Pancreas (tissue), 10 donors: ENCODE measurements at regions not wholly inside any gene's neighbourhood (a gene's known extent, or its start where the extent isn't known, plus 50 kb on each side); places are given as distances from the start of the nearest gene placed in this dataset.

Experiments
- ATAC-seq, 4 donors: fragments of 200-7000 bp; cut with Tn5 transposase; one replicate each; pipeline versions ENCODE4 v1.8.0 to v1.9.1; 2020; ENCODE audit warnings: mild to moderate bottlenecking in 4 of 4, moderate library complexity in 4 of 4
- DNase-seq, 6 donors: peaks; one replicate each; pipeline ENCODE4 v3.0.0-alpha.2; 2020
- FAIRE-seq: peaks from 2 replicates; lab custom pipeline; 2012; peaks lifted over from hg19 to GRCh38; lab: Jason Lieb, UNC
- H3K27ac ChIP-seq, 4 donors: fragments of 200-600 bp; sonication (generic); 1 replicate in 3 of 4; 2 replicates in 1 of 4; pipeline versions ENCODE4 v1.5.0 to v1.8.0; 2020
- H3K27me3 ChIP-seq, 4 donors: fragments of 200-600 bp; one replicate each; pipeline ENCODE4 v1.8.0; 2021
- H3K36me3 ChIP-seq, 3 donors: fragments of 200-600 bp; sonication (generic) in 1 of 3; one replicate each; pipeline versions ENCODE4 v1.5.0 to v1.8.0; 2020 to 2021
- H3K4me1 ChIP-seq, 3 donors: fragments of 200-600 bp; one replicate each; pipeline ENCODE4 v1.8.0; 2021
- H3K4me3 ChIP-seq, 4 donors: fragments of 200-600 bp; sonication (generic) in 2 of 4; one replicate each; pipeline versions ENCODE4 v1.5.0 to v1.8.0; 2020 to 2021
- H3K9me3 ChIP-seq, 4 donors: fragments of 200-600 bp; one replicate each; pipeline ENCODE4 v1.8.0; 2021
- WGBS, 2 donors: extraction: QIAGEN DNeasy Blood & Tissue Kit; methylation state at CpG; one replicate each; pipeline ENCODE4 v1.1.7; 2013; 5-methylcytosine and 5-hydroxymethylcytosine counted together
- intact Hi-C, 3 donors: fragments of 100-400 bp; cut with DNase I; formaldehyde crosslinking; loops; one replicate each; pipeline versions ENCODE4 v1.11.1 to v1.14.2; 2022
- TF ChIP-seq, protein P1 (sequence below), 4 donors: fragments of 200-600 bp; sonication (generic) in 3 of 4; IDR thresholded peaks; one replicate each; pipeline versions ENCODE4 v1.5.0 to v1.8.0; 2021; ENCODE audit warnings: antibody characterized with exemption in 4 of 4
- donor health status: healthy with polysubstance abuse.
- donor health status: DM: no; HTN: no; CAD: no; lungs with moderate emphysema.
- donor health status: DM: no; HTN: no; CAD: no.
- donor health status: control.
- donor health status: control.
- donor health status: Bipolar disorder and iron deficiency.
- donor health status: DM: yes; HTN: yes; CAD: no.
- donor health status: DM: no; HTN: no; CAD: no.
- donor health status: DM: no; HTN: no; CAD: no.
- donor health status: DM: yes; HTN: yes; CAD: no.

DNA sequence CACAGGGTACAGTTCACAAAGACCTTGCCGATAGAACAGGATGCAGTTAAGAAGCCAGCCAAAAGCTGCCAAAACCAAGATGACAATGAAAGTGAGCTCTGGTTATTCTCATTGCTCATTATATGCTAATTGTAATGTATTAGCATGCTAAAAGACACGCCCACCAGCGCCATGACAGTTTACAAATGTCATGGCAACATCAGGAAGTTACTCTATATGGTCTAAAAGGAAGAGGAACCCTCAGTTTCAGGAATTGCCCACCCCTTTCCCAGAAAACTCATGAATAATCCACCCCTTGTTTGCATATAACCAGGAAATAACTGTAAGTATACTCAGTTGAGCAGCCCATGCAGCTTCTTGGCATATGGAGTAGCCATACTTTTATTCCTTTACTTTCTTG is 748.7 kb downstream of the QKI start:
- Histone ChIP-seq H3K27me3 (no peaks in the 10 kb centered on the region), H3K4me1 (no peaks in the 10 kb centered on the region), H3K9me3 (no peaks in the 10 kb centered on the region), H3K4me3 (no peak overlapping the region), H3K36me3 (no peaks in the 10 kb centered on the region), H3K27ac (no peak overlapping the region)
- ATAC-seq (no peak), DNase-seq (no peak), FAIRE-seq (no peak)
- 61 to 62% methylated on average over 3 of the region's 3 CpGs for WGBS, 2 donors
- intact Hi-C loops = no loop called here
- TF ChIP-seq, protein P1, sequence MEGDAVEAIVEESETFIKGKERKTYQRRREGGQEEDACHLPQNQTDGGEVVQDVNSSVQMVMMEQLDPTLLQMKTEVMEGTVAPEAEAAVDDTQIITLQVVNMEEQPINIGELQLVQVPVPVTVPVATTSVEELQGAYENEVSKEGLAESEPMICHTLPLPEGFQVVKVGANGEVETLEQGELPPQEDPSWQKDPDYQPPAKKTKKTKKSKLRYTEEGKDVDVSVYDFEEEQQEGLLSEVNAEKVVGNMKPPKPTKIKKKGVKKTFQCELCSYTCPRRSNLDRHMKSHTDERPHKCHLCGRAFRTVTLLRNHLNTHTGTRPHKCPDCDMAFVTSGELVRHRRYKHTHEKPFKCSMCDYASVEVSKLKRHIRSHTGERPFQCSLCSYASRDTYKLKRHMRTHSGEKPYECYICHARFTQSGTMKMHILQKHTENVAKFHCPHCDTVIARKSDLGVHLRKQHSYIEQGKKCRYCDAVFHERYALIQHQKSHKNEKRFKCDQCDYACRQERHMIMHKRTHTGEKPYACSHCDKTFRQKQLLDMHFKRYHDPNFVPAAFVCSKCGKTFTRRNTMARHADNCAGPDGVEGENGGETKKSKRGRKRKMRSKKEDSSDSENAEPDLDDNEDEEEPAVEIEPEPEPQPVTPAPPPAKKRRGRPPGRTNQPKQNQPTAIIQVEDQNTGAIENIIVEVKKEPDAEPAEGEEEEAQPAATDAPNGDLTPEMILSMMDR (IDR thresholded peaks at IDR 0.05) = no peak

DNA sequence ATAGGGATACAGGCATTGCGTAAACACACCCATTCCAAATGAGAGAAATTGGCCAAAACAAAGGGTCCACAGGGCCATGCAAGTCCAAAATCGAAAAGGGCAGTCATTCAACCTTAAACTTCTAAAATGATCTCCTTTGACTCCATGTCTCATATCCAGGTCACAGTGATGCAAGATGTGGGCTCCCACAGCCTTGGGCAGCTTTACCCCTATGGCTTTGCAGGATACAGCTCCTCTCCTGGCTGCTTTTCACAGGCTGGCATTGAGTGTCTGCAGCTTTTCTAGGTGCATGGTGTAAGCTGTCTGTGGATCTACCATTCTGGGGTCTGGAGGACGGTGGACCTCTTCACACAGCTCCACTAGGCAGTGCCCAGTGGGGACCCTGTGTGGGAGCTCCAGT is 744.5 kb downstream of the QKI start:
- 46 to 61% methylated on average over 3 of the region's 3 CpGs for WGBS, 2 donors
- Histone ChIP-seq H3K4me1 (no peaks in the 10 kb centered on the region), H3K9me3 (no peaks in the 10 kb centered on the region), H3K36me3 (no peaks in the 10 kb centered on the region), H3K27ac (no peak overlapping the region), H3K27me3 (peaks cover 0 to 2% (median 0%) of the 10 kb centered on the region in 4 donors), H3K4me3 (no peak overlapping the region)
- FAIRE-seq = no peak
- no peak for ATAC-seq
- TF ChIP-seq, protein P1 (IDR thresholded peaks at IDR 0.05) = no peak
- intact Hi-C loops = no loop called here
- DNase-seq = no peak

- no peaks in the 10 kb centered on the region for H3K4me1 ChIP-seq
- TF ChIP-seq, protein P1 (IDR thresholded peaks at IDR 0.05) = no peak
- ATAC-seq (no peak), FAIRE-seq (no peak), DNase-seq (no peak)
- peaks cover 0 to 2% (median 0%) of the 10 kb centered on the region in 4 donors for H3K27me3 ChIP-seq
- 47 to 54% methylated on average over 1 of the region's 1 CpG for WGBS, 2 donors
- intact Hi-C loops = no loop called here
- H3K9me3 ChIP-seq = no peaks in the 10 kb centered on the region
- no peak overlapping the region for H3K27ac ChIP-seq
- H3K4me3 ChIP-seq = no peak overlapping the region
- H3K36me3 ChIP-seq = no peaks in the 10 kb centered on the region
Measured at GRCh38 chr6:164154588-164154987, 740.1 kb downstream of the QKI start.

GRCh38 chr6:164152611-164153010 is 738.1 kb downstream of the QKI start:
- intact Hi-C loops = no loop called here
- 52 to 64% methylated on average over 3 of the region's 3 CpGs for WGBS, 2 donors
- TF ChIP-seq, protein P1 (IDR thresholded peaks at IDR 0.05) = no peak
- ATAC-seq (no peak), DNase-seq (no peak), FAIRE-seq (no peak)
- Histone ChIP-seq H3K4me1 (no peaks in the 10 kb centered on the region), H3K36me3 (no peaks in the 10 kb centered on the region), H3K4me3 (no peak overlapping the region), H3K9me3 (no peaks in the 10 kb centered on the region), H3K27me3 (peaks cover 0 to 2% (median 0%) of the 10 kb centered on the region in 4 donors), H3K27ac (no peak overlapping the region)

DNA sequence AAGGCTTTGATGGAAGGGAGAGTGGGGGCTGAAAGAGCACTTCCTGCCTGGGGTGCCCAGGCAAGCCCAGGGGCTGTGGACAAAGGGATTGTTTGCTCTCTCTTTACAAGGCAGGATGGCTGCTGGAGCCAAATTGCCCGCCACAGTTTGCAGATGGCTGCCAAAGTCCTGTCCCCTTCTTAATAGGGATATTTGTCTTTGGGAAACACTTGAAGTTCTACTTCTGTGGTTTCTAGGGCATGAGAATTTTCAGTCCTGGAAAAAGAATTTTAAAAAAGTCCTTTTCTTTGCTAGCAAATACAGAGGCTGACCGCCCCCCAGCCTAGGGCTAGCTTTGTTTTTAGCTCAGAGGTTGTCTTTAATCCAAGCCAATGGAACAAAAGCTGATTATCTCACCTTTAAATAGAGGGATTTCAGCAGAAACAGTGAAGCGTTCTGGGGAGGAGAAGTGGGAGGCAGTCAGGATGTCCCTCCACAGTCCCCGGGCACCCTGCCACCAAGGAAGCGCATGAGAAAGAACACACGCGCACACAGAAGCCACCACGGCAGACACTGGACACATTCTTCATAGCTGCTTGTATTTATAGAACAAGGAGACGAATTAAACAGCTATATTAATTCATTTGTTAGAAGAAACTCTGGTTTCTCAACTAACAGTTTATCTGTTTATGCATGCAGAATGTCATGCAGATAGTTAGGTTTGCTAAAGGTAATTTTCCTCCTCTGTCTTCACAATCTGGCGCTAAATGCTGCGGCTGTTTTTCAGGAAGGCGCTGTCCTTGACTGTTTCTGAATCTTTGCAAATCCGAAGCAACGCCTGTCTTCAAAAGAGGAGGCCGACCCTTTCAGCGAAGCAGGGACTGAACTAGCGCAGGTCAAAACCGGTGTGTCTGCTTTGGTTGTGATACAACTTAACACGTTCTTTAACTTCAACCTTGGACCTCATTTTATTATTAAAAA is 736.9 kb downstream of the QKI start:
- TF ChIP-seq, protein P1 (IDR thresholded peaks at IDR 0.05) = no peak
- intact Hi-C loops = no loop called here
- FAIRE-seq = no peak
- Histone ChIP-seq H3K27me3 (peaks cover 0 to 2% (median 0%) of the 10 kb centered on the region in 4 donors), H3K27ac (no peak overlapping the region), H3K4me1 (no peaks in the 10 kb centered on the region), H3K4me3 (no peak overlapping the region), H3K36me3 (no peaks in the 10 kb centered on the region), H3K9me3 (no peaks in the 10 kb centered on the region)
- 56 to 64% methylated on average over 19 of the region's 19 CpGs for WGBS, 2 donors
- DNase-seq = no peak
- ATAC-seq = no peak
